GM23338 (cell line): ENCODE measurements at regions not wholly inside any gene's neighbourhood (a gene's known extent, or its start where the extent isn't known, plus 50 kb on each side); places are given as distances from the start of the nearest gene placed in this dataset.

Source experiments
- EZH2 ChIP-seq: fragments of 200-600 bp; sonication (generic); IDR thresholded peaks from one replicate; pipeline ENCODE4 v1.8.0; 2017; ENCODE audit warnings: antibody characterized with exemption, mild to moderate bottlenecking, low read depth; ENCODE audit not compliant: unreplicated experiment
- JUNB ChIP-seq: IDR thresholded peaks from one replicate; pipeline ENCODE4 v1.6.1; 2016; ENCODE audit warnings: antibody characterized with exemption; ENCODE audit not compliant: unreplicated experiment
- NANOG ChIP-seq: IDR thresholded peaks from 2 replicates; pipeline ENCODE4 v1.6.1; 2016; ENCODE audit warnings: antibody characterized with exemption, borderline replicate concordance
- POLR2AphosphoS5 ChIP-seq: IDR thresholded peaks from 2 replicates; pipeline ENCODE4 v1.6.1; 2016; ENCODE audit warnings: antibody characterized with exemption, low read depth
- TF ChIP-seq, protein P1 (sequence below), 2 experiments: fragments of 200-600 bp in 1 of 2; sonication (generic) in 1 of 2; conservative IDR thresholded peaks; 2 replicates each; pipeline versions ENCODE4 v1.5.1 to v1.6.1; 2016 to 2017; ENCODE audit warnings: antibody characterized with exemption in 2 of 2, low read depth in 2 of 2, mild to moderate bottlenecking in 2 of 2, moderate library complexity in 1 of 2

DNA sequence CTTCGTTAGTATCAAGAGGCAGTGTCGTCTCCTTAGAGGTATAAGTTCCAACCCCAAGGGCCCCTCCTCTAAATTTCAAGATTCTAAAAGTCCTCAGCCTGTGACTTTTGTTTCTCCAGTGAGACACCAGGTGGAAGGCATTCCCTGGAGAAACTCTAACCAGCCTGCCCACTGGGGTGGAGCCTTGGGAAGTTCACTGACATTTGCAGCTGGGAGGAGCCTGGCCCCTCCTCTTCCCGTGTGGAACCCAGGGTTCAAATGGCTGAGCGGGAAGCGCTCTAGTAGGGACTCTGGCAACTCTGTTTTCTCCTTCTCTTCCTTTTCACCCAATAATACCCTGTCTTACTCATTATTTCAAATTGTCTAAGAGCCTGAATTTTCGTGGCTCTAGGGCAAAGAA is 325.0 kb downstream of the TLL1 start:
- TF ChIP-seq EZH2 (no peak), JUNB (no peak), POLR2AphosphoS5 (no peak), NANOG (no peak)
- TF ChIP-seq, protein P1, sequence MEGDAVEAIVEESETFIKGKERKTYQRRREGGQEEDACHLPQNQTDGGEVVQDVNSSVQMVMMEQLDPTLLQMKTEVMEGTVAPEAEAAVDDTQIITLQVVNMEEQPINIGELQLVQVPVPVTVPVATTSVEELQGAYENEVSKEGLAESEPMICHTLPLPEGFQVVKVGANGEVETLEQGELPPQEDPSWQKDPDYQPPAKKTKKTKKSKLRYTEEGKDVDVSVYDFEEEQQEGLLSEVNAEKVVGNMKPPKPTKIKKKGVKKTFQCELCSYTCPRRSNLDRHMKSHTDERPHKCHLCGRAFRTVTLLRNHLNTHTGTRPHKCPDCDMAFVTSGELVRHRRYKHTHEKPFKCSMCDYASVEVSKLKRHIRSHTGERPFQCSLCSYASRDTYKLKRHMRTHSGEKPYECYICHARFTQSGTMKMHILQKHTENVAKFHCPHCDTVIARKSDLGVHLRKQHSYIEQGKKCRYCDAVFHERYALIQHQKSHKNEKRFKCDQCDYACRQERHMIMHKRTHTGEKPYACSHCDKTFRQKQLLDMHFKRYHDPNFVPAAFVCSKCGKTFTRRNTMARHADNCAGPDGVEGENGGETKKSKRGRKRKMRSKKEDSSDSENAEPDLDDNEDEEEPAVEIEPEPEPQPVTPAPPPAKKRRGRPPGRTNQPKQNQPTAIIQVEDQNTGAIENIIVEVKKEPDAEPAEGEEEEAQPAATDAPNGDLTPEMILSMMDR (conservative IDR thresholded peaks at IDR 0.05; ENCODE audit: low read depth in 2 of 2), result no peak
